A549 (cell line): ENCODE measurements at regions not wholly inside any gene's neighbourhood (a gene's known extent, or its start where the extent isn't known, plus 50 kb on each side); places are given as distances from the start of the nearest gene placed in this dataset.

Experiments used
- ATAC-seq, 2 experiments: fragments of 200-7000 bp in 1 of 2; fragments of >200 bp in 1 of 2; cut with Nextera tagmentation in 1 of 2; cut with Tn5 transposase in 1 of 2; 3 replicates each; pipeline versions ENCODE4 v1.8.0 to v1.9.1; 2018 to 2020; ENCODE audit warnings: mild to moderate bottlenecking in 1 of 2, moderate library complexity in 1 of 2
- CTCF ChIA-PET: fragments of 300-600 bp; sonication (Branson Sonifier 250); formaldehyde crosslinking; extraction: SDS; loops from one replicate; lab custom pipeline; 2021; ENCODE audit warnings: antibody characterized with exemption, inconsistent platforms; lab: Yijun Ruan, JAX
- POLR2A ChIA-PET: fragments of 350-600 bp; formaldehyde crosslinking; extraction: SDS; loops from one replicate; lab custom pipeline; 2021; ENCODE audit warnings: antibody characterized with exemption, inconsistent platforms; lab: Yijun Ruan, JAX
- DNase-seq, 2 experiments: peaks; one replicate each; pipeline versions ENCODE4 v3.0.0 to v3.0.0-alpha.2; 2011 to 2016; ENCODE audit warnings: low read depth in 1 of 2, low spot score in 1 of 2
- FAIRE-seq: peaks from 2 replicates; lab custom pipeline; 2011; peaks lifted over from hg19 to GRCh38; lab: Jason Lieb, UNC
- H3K27ac ChIP-seq, 2 experiments: fragments of >200 bp; sonication (Bioruptor Twin); formaldehyde crosslinking; 3 replicates each; pipeline ENCODE4 v1.5.1; 2016 to 2017
- H3K4me1 ChIP-seq: fragments of >200 bp; sonication (Bioruptor Twin); formaldehyde crosslinking; 3 replicates; pipeline ENCODE4 v1.6.1; 2016
- H3K4me2 ChIP-seq: fragments of >200 bp; sonication (Bioruptor Twin); formaldehyde crosslinking; 3 replicates; pipeline ENCODE4 v1.6.1; 2016
- H3K4me3 ChIP-seq: fragments of >200 bp; sonication (Bioruptor Twin); formaldehyde crosslinking; 3 replicates; pipeline ENCODE4 v1.5.1; 2016
- H3K9me3 ChIP-seq: fragments of >200 bp; sonication (Bioruptor Twin); formaldehyde crosslinking; 3 replicates; pipeline ENCODE4 v1.6.1; 2016
- CHD2 ChIP-seq: fragments of 150-350 bp; IDR thresholded peaks from 2 replicates; pipeline ENCODE4 v1.6.1; 2014; ENCODE audit warnings: low read length; ENCODE audit not compliant: partially characterized antibody
- E2F6 ChIP-seq: IDR thresholded peaks from 2 replicates; pipeline ENCODE4 v1.6.1; 2012; ENCODE audit warnings: low read depth, borderline replicate concordance
- ELK1 ChIP-seq: fragments of 150-350 bp; IDR thresholded peaks from 2 replicates; pipeline ENCODE4 v1.6.1; 2014; ENCODE audit warnings: low read depth, mild to moderate bottlenecking, low read length
- EP300 ChIP-seq, 2 experiments: fragments of >200 bp; sonication (Bioruptor Twin); formaldehyde crosslinking; IDR thresholded peaks; 2 replicates in 1 of 2; 3 replicates in 1 of 2; pipeline ENCODE4 v1.6.1; 2016 to 2017
- GATA3 ChIP-seq: IDR thresholded peaks from 2 replicates; pipeline ENCODE4 v1.6.1; 2012; ENCODE audit warnings: borderline replicate concordance
- HDAC2 ChIP-seq: fragments of 200-600 bp; sonication (generic); IDR thresholded peaks from 2 replicates; pipeline ENCODE4 v1.6.1; 2016
- KDM1A ChIP-seq: fragments of 200-600 bp; sonication (generic); IDR thresholded peaks from 2 replicates; pipeline ENCODE4 v1.6.1; 2016; ENCODE audit warnings: low read depth, mild to moderate bottlenecking
- MAFK ChIP-seq: fragments of 450-650 bp; IDR thresholded peaks from 2 replicates; pipeline ENCODE4 v1.6.1; 2014; ENCODE audit not compliant: partially characterized antibody
- MAZ ChIP-seq: fragments of 150-350 bp; IDR thresholded peaks from 2 replicates; pipeline ENCODE4 v1.6.1; 2014; ENCODE audit warnings: antibody characterized with exemption, low read depth, low read length, borderline replicate concordance
- MYC ChIP-seq: IDR thresholded peaks from 2 replicates; pipeline ENCODE4 v1.6.1; 2012; ENCODE audit warnings: mild to moderate bottlenecking, inconsistent platforms, low read length, improper control_type of control experiment, borderline replicate concordance
- NFE2L2 ChIP-seq: fragments of 150-350 bp; conservative IDR thresholded peaks from 2 replicates; pipeline ENCODE4 v1.6.1; 2014; ENCODE audit warnings: low read length
- PBX3 ChIP-seq: IDR thresholded peaks from 2 replicates; pipeline ENCODE4 v1.6.1; 2012
- POLR2AphosphoS2 ChIP-seq: conservative IDR thresholded peaks from 2 replicates; pipeline ENCODE4 v1.6.1; 2012; ENCODE audit warnings: low read length, improper control_type of control experiment, inconsistent platforms
- RFX5 ChIP-seq: fragments of 450-650 bp; IDR thresholded peaks from 2 replicates; pipeline ENCODE4 v1.7.1; 2014; ENCODE audit warnings: antibody characterized with exemption, mild to moderate bottlenecking, moderate library complexity
- TFCP2L1 ChIP-seq: fragments of 250-450 bp; sonication (Bioruptor Pico); IDR thresholded peaks from 2 replicates; pipeline ENCODE4 v1.5.0; 2021; ENCODE audit warnings: mild to moderate bottlenecking
- TP53 ChIP-seq: fragments of 250-450 bp; sonication (Bioruptor Pico); IDR thresholded peaks from 2 replicates; pipeline ENCODE4 v1.5.0; 2021; ENCODE audit warnings: mild to moderate bottlenecking, moderate library complexity
- USF2 ChIP-seq: fragments of 450-650 bp; IDR thresholded peaks from 2 replicates; pipeline ENCODE4 v1.6.1; 2014; ENCODE audit warnings: antibody characterized with exemption
- WGBS: methylation state at CpG from one replicate; pipeline ENCODE4 v1.1.6; 2017; ENCODE audit errors: missing lambda C conversion rate; 5-methylcytosine and 5-hydroxymethylcytosine counted together
- TF ChIP-seq, protein P1 (sequence below): fragments of >200 bp; sonication (Bioruptor Twin); formaldehyde crosslinking; IDR thresholded peaks from 3 replicates; pipeline ENCODE4 v1.5.1; 2016

DNA sequence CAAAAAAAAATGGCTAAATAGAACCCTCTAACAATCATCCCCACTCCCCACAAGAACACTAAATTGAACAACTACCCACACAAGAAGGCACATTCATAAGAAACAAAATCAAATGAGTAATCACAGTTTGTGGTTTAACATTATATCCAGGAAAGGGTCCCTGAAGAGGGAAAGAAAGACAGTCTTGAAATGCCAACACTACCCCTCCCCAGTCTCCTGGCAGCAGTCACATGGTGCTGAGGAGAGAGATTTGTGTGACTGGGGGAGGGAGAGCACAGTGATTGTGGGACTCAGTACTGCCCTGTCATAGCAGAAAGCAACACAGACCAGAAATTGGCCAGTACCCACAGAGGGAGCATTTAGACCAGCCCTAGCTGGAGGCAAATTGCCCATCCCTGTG lies 443.7 kb upstream of the BTBD3 start (continued):
- TF ChIP-seq, protein P1, sequence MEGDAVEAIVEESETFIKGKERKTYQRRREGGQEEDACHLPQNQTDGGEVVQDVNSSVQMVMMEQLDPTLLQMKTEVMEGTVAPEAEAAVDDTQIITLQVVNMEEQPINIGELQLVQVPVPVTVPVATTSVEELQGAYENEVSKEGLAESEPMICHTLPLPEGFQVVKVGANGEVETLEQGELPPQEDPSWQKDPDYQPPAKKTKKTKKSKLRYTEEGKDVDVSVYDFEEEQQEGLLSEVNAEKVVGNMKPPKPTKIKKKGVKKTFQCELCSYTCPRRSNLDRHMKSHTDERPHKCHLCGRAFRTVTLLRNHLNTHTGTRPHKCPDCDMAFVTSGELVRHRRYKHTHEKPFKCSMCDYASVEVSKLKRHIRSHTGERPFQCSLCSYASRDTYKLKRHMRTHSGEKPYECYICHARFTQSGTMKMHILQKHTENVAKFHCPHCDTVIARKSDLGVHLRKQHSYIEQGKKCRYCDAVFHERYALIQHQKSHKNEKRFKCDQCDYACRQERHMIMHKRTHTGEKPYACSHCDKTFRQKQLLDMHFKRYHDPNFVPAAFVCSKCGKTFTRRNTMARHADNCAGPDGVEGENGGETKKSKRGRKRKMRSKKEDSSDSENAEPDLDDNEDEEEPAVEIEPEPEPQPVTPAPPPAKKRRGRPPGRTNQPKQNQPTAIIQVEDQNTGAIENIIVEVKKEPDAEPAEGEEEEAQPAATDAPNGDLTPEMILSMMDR, result no peak
- TF ChIP-seq EP300 (IDR thresholded peaks at IDR 0.05) (no peak), NFE2L2 (no peak), CHD2 (no peak)

GRCh38 chr20:11483697-11484096 lies 434.0 kb upstream of the BTBD3 start:
- peak; percentile 32 for FAIRE-seq
- WGBS, result 90% methylated on average over 1 of the region's 1 CpG
- no peak overlapping the region for H3K4me3 ChIP-seq
- TF ChIP-seq CHD2, result no peak
- ATAC-seq, result no peak
- POLR2A ChIA-PET, result no interaction called here
- no peaks in the 10 kb centered on the region for H3K4me1 ChIP-seq
- H3K9me3 ChIP-seq, result no peaks in the 10 kb centered on the region
- no peak overlapping the region for H3K27ac ChIP-seq
- no peak overlapping the region for H3K4me2 ChIP-seq
- CTCF ChIA-PET, result interaction anchor here (0.6 to 1.3 kb wide), 2 partner anchors 10 to 53 kb away, joined by 3 read pairs; no protein-coding TSS in a partner anchor
- no peak for DNase-seq

DNA sequence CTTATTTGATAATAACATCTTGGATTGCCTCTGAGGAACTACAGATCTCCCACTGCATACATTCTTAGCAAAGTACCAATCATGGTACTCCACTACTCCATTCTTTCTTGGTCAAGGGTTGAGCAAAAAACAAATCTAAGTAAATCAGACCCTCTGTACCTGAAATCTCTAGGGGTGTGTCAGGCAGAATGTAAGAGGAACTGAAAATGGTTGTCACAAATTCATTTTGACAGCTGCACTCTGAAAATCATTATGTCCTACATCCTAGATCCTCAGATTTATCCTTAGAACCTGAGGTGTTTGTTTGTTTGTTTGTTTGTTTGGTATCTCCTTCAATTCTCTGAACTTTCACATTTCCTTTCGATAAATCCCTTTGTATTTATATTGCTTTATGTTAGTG lies 433.2 kb upstream of the BTBD3 start:
- no peak for ATAC-seq
- TF ChIP-seq RFX5 (no peak), MAZ (no peak), GATA3 (no peak), KDM1A (no peak), MAFK (no peak)
- no peak overlapping the region for H3K4me2 ChIP-seq
- no peak overlapping the region for H3K27ac ChIP-seq
- ChIA-PET CTCF (interaction anchor here (1.3 kb wide), 1 partner anchor 11 kb away, joined by 3 read pairs; no protein-coding TSS in a partner anchor), POLR2A (no interaction called here)
- DNase-seq, result no peak
- no peak for FAIRE-seq
- no peaks in the 10 kb centered on the region for H3K4me1 ChIP-seq
- H3K4me3 ChIP-seq, result no peak overlapping the region
- 84% methylated on average over 1 of the region's 1 CpG for WGBS
- H3K9me3 ChIP-seq, result no peaks in the 10 kb centered on the region

GRCh38 chr20:11492386-11492785 lies 425.3 kb upstream of the BTBD3 start:
- DNase-seq (no peak), FAIRE-seq (no peak), ATAC-seq (no peak)
- ChIA-PET CTCF (interaction anchor here (0.8 kb wide), 1 partner anchor 10 kb away, joined by 3 read pairs; no protein-coding TSS in a partner anchor), POLR2A (no interaction called here)
- Histone ChIP-seq H3K4me2 (no peak overlapping the region), H3K27ac (no peak overlapping the region), H3K4me1 (peaks cover 12% of the 10 kb centered on the region), H3K9me3 (no peaks in the 10 kb centered on the region), H3K4me3 (no peak overlapping the region)
- TF ChIP-seq HDAC2 (no peak), ELK1 (no peak), TFCP2L1 (CRISPR knock-in tag) (no peak), E2F6 (no peak), MYC (no peak), PBX3 (no peak), TP53 (CRISPR knock-in tag) (no peak), POLR2AphosphoS2 (no peak), USF2 (no peak), KDM1A (no peak)
